A549 (cell line): ENCODE measurements at regions not wholly inside any gene's neighbourhood (a gene's known extent, or its start where the extent isn't known, plus 50 kb on each side); places are given as distances from the start of the nearest gene placed in this dataset.

Experiments used
- ATAC-seq, 2 experiments: fragments of 200-7000 bp in 1 of 2; fragments of >200 bp in 1 of 2; cut with Nextera tagmentation in 1 of 2; cut with Tn5 transposase in 1 of 2; 3 replicates each; pipeline versions ENCODE4 v1.8.0 to v1.9.1; 2018 to 2020; ENCODE audit warnings: mild to moderate bottlenecking in 1 of 2, moderate library complexity in 1 of 2
- CTCF ChIA-PET: fragments of 300-600 bp; sonication (Branson Sonifier 250); formaldehyde crosslinking; extraction: SDS; loops from one replicate; lab custom pipeline; 2021; ENCODE audit warnings: antibody characterized with exemption, inconsistent platforms; lab: Yijun Ruan, JAX
- POLR2A ChIA-PET: fragments of 350-600 bp; formaldehyde crosslinking; extraction: SDS; loops from one replicate; lab custom pipeline; 2021; ENCODE audit warnings: antibody characterized with exemption, inconsistent platforms; lab: Yijun Ruan, JAX
- DNase-seq, 2 experiments: peaks; one replicate each; pipeline versions ENCODE4 v3.0.0 to v3.0.0-alpha.2; 2011 to 2016; ENCODE audit warnings: low read depth in 1 of 2, low spot score in 1 of 2
- FAIRE-seq: peaks from 2 replicates; lab custom pipeline; 2011; peaks lifted over from hg19 to GRCh38; lab: Jason Lieb, UNC
- H3K27ac ChIP-seq, 2 experiments: fragments of >200 bp; sonication (Bioruptor Twin); formaldehyde crosslinking; 3 replicates each; pipeline ENCODE4 v1.5.1; 2016 to 2017
- H3K4me1 ChIP-seq: fragments of >200 bp; sonication (Bioruptor Twin); formaldehyde crosslinking; 3 replicates; pipeline ENCODE4 v1.6.1; 2016
- H3K4me2 ChIP-seq: fragments of >200 bp; sonication (Bioruptor Twin); formaldehyde crosslinking; 3 replicates; pipeline ENCODE4 v1.6.1; 2016
- H3K4me3 ChIP-seq: fragments of >200 bp; sonication (Bioruptor Twin); formaldehyde crosslinking; 3 replicates; pipeline ENCODE4 v1.5.1; 2016
- H3K9me3 ChIP-seq: fragments of >200 bp; sonication (Bioruptor Twin); formaldehyde crosslinking; 3 replicates; pipeline ENCODE4 v1.6.1; 2016
- CBX8 ChIP-seq: fragments of 200-600 bp; sonication (generic); IDR thresholded peaks from 2 replicates; pipeline ENCODE4 v1.6.1; 2016
- EP300 ChIP-seq, 2 experiments: fragments of >200 bp; sonication (Bioruptor Twin); formaldehyde crosslinking; IDR thresholded peaks; 2 replicates in 1 of 2; 3 replicates in 1 of 2; pipeline ENCODE4 v1.6.1; 2016 to 2017
- ESRRA ChIP-seq: fragments of 150-350 bp; IDR thresholded peaks from 2 replicates; pipeline ENCODE4 v1.6.1; 2014; ENCODE audit warnings: mild to moderate bottlenecking, low read length, borderline replicate concordance
- FOSB ChIP-seq: fragments of 250-450 bp; sonication (Bioruptor Pico); IDR thresholded peaks from 2 replicates; pipeline ENCODE4 v1.5.0; 2020; ENCODE audit warnings: mild to moderate bottlenecking, moderate library complexity
- HDAC2 ChIP-seq: fragments of 200-600 bp; sonication (generic); IDR thresholded peaks from 2 replicates; pipeline ENCODE4 v1.6.1; 2016
- HOXA7 ChIP-seq: fragments of 250-450 bp; sonication (Bioruptor Pico); IDR thresholded peaks from 2 replicates; pipeline ENCODE4 v1.5.0; 2020; ENCODE audit warnings: mild to moderate bottlenecking, moderate library complexity
- KDM5A ChIP-seq: fragments of 200-600 bp; sonication (generic); IDR thresholded peaks from 2 replicates; pipeline ENCODE4 v1.6.1; 2016; ENCODE audit warnings: antibody characterized with exemption, mild to moderate bottlenecking
- POLR2A ChIP-seq: IDR thresholded peaks from 2 replicates; pipeline ENCODE4 v1.6.1; 2012; ENCODE audit warnings: mild to moderate bottlenecking, low read length
- SMC3 ChIP-seq: fragments of >200 bp; sonication (Bioruptor Twin); formaldehyde crosslinking; IDR thresholded peaks from 3 replicates; pipeline ENCODE4 v1.6.1; 2018; ENCODE audit warnings: inconsistent platforms
- TFCP2L1 ChIP-seq: fragments of 250-450 bp; sonication (Bioruptor Pico); IDR thresholded peaks from 2 replicates; pipeline ENCODE4 v1.5.0; 2021; ENCODE audit warnings: mild to moderate bottlenecking
- TP53 ChIP-seq: fragments of 250-450 bp; sonication (Bioruptor Pico); IDR thresholded peaks from 2 replicates; pipeline ENCODE4 v1.5.0; 2021; ENCODE audit warnings: mild to moderate bottlenecking, moderate library complexity
- ZC3H11A ChIP-seq: fragments of 450-650 bp; IDR thresholded peaks from 2 replicates; pipeline ENCODE4 v1.6.1; 2014; ENCODE audit warnings: antibody characterized with exemption, mild to moderate bottlenecking
- ZFP36 ChIP-seq: fragments of 450-650 bp; IDR thresholded peaks from 2 replicates; pipeline ENCODE4 v1.6.1; 2014; ENCODE audit warnings: borderline replicate concordance; ENCODE audit not compliant: partially characterized antibody
- ZSCAN20 ChIP-seq: fragments of 250-450 bp; sonication (Bioruptor Pico); IDR thresholded peaks from 2 replicates; pipeline ENCODE4 v1.8.0; 2022; ENCODE audit warnings: mild to moderate bottlenecking, moderate library complexity
- WGBS: methylation state at CpG from one replicate; pipeline ENCODE4 v1.1.6; 2017; ENCODE audit errors: missing lambda C conversion rate; 5-methylcytosine and 5-hydroxymethylcytosine counted together
- TF ChIP-seq, protein P1 (sequence below): fragments of >200 bp; sonication (Bioruptor Twin); formaldehyde crosslinking; IDR thresholded peaks from 2 replicates; pipeline ENCODE4 v1.6.1; 2016
- TF ChIP-seq, protein P2 (sequence below): fragments of 200-600 bp; sonication (generic); IDR thresholded peaks from 2 replicates; pipeline ENCODE4 v1.6.1; 2016; ENCODE audit warnings: antibody characterized with exemption, mild to moderate bottlenecking, moderate library complexity
- TF ChIP-seq, protein P3 (sequence below): IDR thresholded peaks from 2 replicates; pipeline ENCODE4 v1.6.1; 2012
- TF ChIP-seq, protein P4 (sequence below): fragments of >200 bp; sonication (Bioruptor Twin); formaldehyde crosslinking; IDR thresholded peaks from 3 replicates; pipeline ENCODE4 v1.6.1; 2016

DNA sequence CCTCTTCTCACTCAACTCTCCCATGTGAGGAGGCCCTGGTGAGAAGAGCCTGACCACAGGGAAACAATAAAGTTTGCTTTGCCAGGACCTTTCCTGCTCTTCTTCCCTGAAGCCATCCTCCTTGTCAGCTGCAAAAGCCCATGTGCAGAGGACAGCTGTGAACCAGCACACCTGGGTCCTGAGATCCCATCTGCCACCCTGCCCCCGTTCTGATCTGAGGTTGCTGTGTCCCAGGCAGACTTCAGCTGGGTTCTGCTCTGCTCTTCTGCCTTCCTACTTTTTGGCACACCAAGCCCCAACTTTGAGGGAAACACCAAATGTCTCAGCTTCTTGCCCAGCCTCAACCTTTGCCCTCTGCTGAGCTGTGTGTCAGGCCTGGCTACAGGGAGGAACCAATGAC is 595.1 kb upstream of the ARPP21 start:
- POLR2A ChIA-PET, result no interaction called here
- Histone ChIP-seq H3K4me3 (no peak overlapping the region), H3K4me2 (no peak overlapping the region), H3K9me3 (no peaks in the 10 kb centered on the region), H3K27ac (no peak overlapping the region), H3K4me1 (no peaks in the 10 kb centered on the region)
- FAIRE-seq, result no peak
- DNase-seq, result no peak
- ATAC-seq, result no peak
- CTCF ChIA-PET, result no interaction called here
- 20% methylated on average over 1 of the region's 1 CpG for WGBS
- no peak for TF ChIP-seq CBX8
- TF ChIP-seq ESRRA, result no peak
- TF ChIP-seq FOSB (CRISPR knock-in tag), result no peak

DNA sequence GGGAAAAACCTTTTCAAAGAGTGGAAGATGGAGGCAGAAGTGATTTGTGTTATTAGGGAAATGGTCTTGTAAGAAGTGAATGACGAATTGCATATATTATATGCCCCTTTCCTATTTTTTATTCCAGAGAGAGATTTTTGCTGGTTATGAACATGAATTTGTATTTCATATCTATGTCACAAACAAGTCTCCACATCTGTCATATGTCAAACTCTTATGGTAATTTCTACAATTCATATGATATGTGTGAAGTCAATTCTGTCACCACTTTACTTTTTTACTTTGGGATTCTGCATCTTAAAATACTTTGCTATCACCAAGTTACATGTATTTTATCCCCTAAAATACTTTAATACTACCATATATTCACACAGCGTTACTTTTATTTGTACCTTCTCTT is 594.2 kb upstream of the ARPP21 start:
- TF ChIP-seq, protein P1, sequence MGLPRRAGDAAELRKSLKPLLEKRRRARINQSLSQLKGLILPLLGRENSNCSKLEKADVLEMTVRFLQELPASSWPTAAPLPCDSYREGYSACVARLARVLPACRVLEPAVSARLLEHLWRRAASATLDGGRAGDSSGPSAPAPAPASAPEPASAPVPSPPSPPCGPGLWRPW, result no peak
- TF ChIP-seq ZFP36 (no peak), ZC3H11A (no peak), HOXA7 (no peak), KDM5A (no peak), TP53 (CRISPR knock-in tag) (no peak), ZSCAN20 (CRISPR knock-in tag) (no peak), EP300 (IDR thresholded peaks at IDR 0.05) (no peak)
- TF ChIP-seq, protein P2, sequence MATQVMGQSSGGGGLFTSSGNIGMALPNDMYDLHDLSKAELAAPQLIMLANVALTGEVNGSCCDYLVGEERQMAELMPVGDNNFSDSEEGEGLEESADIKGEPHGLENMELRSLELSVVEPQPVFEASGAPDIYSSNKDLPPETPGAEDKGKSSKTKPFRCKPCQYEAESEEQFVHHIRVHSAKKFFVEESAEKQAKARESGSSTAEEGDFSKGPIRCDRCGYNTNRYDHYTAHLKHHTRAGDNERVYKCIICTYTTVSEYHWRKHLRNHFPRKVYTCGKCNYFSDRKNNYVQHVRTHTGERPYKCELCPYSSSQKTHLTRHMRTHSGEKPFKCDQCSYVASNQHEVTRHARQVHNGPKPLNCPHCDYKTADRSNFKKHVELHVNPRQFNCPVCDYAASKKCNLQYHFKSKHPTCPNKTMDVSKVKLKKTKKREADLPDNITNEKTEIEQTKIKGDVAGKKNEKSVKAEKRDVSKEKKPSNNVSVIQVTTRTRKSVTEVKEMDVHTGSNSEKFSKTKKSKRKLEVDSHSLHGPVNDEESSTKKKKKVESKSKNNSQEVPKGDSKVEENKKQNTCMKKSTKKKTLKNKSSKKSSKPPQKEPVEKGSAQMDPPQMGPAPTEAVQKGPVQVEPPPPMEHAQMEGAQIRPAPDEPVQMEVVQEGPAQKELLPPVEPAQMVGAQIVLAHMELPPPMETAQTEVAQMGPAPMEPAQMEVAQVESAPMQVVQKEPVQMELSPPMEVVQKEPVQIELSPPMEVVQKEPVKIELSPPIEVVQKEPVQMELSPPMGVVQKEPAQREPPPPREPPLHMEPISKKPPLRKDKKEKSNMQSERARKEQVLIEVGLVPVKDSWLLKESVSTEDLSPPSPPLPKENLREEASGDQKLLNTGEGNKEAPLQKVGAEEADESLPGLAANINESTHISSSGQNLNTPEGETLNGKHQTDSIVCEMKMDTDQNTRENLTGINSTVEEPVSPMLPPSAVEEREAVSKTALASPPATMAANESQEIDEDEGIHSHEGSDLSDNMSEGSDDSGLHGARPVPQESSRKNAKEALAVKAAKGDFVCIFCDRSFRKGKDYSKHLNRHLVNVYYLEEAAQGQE, result no peak
- TF ChIP-seq, all 56 proteins: peak for 0
- no peak for DNase-seq
- no peak overlapping the region for H3K4me2 ChIP-seq
- FAIRE-seq, result no peak
- no peaks in the 10 kb centered on the region for H3K9me3 ChIP-seq
- WGBS, result 42% methylated on average over 2 of the region's 2 CpGs
- POLR2A ChIA-PET, result no interaction called here
- H3K4me3 ChIP-seq, result no peak overlapping the region
- no peak overlapping the region for H3K27ac ChIP-seq
- CTCF ChIA-PET, result no interaction called here
- ATAC-seq, result no peak
- no peaks in the 10 kb centered on the region for H3K4me1 ChIP-seq

DNA sequence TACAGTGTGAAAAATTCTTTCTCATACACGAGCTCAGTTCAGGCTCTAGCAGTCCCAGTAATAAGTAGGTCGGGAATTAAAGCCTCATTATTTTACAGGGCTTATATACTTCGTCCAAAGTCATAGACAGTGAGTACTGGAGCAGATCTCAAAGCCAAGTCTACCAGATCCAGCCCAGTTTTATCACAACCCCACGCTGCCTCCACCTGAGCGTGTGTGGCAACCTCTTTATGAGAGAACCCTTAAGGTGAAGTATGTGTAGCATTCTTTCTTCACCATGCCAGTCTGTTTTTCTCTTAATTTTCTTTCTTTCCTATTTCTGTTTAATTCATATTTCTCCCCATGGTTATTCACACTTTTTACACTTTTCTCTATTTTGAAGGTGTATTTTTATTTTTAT is 574.6 kb upstream of the ARPP21 start:
- H3K27ac ChIP-seq, result no peak overlapping the region
- DNase-seq, result no peak
- H3K4me3 ChIP-seq, result no peak overlapping the region
- no peak overlapping the region for H3K4me2 ChIP-seq
- FAIRE-seq, result no peak
- no peaks in the 10 kb centered on the region for H3K4me1 ChIP-seq
- no peaks in the 10 kb centered on the region for H3K9me3 ChIP-seq
- POLR2A ChIA-PET, result no interaction called here
- 10% methylated on average over 5 of the region's 5 CpGs for WGBS
- CTCF ChIA-PET, result no interaction called here
- ATAC-seq, result no peak
- TF ChIP-seq CBX8, result no peak
- no peak for TF ChIP-seq ZC3H11A
- TF ChIP-seq, all 56 proteins: peak for 0

DNA sequence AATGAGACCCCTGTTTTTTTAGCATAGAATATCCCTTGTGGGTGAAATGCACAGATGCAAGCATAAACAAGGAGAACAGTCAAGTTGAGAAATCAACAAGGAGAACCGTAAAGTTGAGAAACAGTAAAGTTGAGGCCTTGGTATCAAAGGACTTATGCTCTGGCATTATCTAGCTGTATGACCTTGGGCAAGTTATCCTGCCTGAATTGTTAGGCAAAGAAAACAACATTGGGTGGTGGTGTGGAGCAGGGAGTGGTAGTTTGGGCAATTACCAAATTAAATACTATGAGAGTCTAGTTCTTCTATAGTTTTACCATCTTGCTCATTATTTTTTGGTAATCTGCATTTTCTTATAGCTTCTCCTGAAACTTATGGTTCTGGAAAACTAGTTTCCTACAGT is 573.4 kb upstream of the ARPP21 start:
- ChIA-PET CTCF (no interaction called here), POLR2A (no interaction called here)
- no peak overlapping the region for H3K27ac ChIP-seq
- H3K4me3 ChIP-seq, result no peak overlapping the region
- ATAC-seq, result no peak
- H3K9me3 ChIP-seq, result no peaks in the 10 kb centered on the region
- H3K4me2 ChIP-seq, result no peak overlapping the region
- TF ChIP-seq POLR2A (no peak), HDAC2 (no peak), SMC3 (no peak), TFCP2L1 (no peak), ESRRA (no peak)
- TF ChIP-seq, protein P3, sequence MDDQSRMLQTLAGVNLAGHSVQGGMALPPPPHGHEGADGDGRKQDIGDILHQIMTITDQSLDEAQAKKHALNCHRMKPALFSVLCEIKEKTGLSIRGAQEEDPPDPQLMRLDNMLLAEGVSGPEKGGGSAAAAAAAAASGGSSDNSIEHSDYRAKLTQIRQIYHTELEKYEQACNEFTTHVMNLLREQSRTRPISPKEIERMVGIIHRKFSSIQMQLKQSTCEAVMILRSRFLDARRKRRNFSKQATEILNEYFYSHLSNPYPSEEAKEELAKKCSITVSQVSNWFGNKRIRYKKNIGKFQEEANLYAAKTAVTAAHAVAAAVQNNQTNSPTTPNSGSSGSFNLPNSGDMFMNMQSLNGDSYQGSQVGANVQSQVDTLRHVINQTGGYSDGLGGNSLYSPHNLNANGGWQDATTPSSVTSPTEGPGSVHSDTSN, result no peak
- TF ChIP-seq, protein P4, sequence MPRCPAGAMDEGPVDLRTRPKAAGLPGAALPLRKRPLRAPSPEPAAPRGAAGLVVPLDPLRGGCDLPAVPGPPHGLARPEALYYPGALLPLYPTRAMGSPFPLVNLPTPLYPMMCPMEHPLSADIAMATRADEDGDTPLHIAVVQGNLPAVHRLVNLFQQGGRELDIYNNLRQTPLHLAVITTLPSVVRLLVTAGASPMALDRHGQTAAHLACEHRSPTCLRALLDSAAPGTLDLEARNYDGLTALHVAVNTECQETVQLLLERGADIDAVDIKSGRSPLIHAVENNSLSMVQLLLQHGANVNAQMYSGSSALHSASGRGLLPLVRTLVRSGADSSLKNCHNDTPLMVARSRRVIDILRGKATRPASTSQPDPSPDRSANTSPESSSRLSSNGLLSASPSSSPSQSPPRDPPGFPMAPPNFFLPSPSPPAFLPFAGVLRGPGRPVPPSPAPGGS, result no peak
- H3K4me1 ChIP-seq, result no peaks in the 10 kb centered on the region
- WGBS, result 84% methylated on average over 1 of the region's 1 CpG
- FAIRE-seq, result no peak
- no peak for DNase-seq
